ENCODE measurements at regions not wholly inside any gene's neighbourhood (a gene's known extent, or its start where the extent isn't known, plus 50 kb on each side); places are given as distances from the start of the nearest gene placed in this dataset.

DNA sequence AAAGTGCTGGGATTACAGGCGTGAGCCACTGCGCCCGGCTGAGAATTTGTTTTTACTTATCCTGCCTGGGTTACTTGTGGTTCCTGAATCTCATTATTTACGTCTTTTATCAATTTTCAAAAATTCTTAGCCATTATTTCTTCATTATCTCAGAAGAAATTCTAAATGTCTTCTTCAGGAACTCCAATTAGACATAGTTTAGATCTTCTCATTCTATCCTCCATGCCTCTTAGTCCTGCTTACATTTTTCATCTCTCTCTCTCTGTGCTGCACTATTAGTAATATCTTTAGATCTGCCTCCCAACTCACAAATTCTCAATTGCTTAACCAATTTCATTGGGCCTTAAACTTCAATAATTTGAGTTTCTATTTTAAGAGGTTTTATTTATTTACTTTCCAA is 124.4 kb upstream of the MRPS22 start:
- no peak for TF ChIP-seq POLR2A (IDR thresholded peaks at IDR 0.05; ENCODE audit: low read depth, low read length)
- TF ChIP-seq POLR2AphosphoS5 (IDR thresholded peaks at IDR 0.05; ENCODE audit: low read depth, low read length), result no peak

Measured in GM12892 (cell line).